GM18951 (cell line): ENCODE measurements at regions not wholly inside any gene's neighbourhood (a gene's known extent, or its start where the extent isn't known, plus 50 kb on each side); places are given as distances from the start of the nearest gene placed in this dataset.
"Not testable (repeated sequence)": the region's sequence is repeated elsewhere in the genome, so short reads cannot be mapped to it uniquely, and the experiment has no call there.

Source experiments
- POLR2A ChIP-seq: IDR thresholded peaks from 4 replicates; pipeline ENCODE4 v1.6.1; 2011; ENCODE audit warnings: mild to moderate bottlenecking; ENCODE audit not compliant: insufficient read length, insufficient read depth; ENCODE audit errors: extremely low read depth
- in situ Hi-C: fragments of 300-500 bp; cut with MboI; formaldehyde crosslinking; loops from one replicate; pipeline ENCODE4 v1.12.0; 2022; ENCODE audit warnings: low sequenced_read_pairs, mixed read lengths, inconsistent platforms; ENCODE audit not compliant: unreplicated experiment

DNA sequence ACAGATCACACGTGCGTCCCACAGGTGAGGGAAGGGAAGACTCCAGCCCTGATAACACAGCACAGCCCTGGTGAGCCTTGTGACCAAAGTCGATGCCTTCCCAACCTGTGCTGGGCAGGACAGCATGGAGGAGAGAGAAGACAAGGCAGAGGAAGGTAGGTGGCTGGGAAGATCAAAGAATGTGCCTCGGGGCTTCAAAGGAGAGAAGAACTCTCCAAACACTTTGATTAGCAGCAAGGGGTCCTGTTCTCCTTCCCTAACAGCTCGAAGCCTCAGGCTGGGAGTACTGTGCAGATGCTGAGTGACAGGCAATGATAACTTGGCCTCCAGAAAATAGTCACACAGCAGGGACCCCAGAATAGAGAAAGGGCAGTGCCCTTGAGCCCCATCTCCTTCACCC is 288.5 kb downstream of the TCERG1L start:
- in situ Hi-C loops, result no loop called here

DNA sequence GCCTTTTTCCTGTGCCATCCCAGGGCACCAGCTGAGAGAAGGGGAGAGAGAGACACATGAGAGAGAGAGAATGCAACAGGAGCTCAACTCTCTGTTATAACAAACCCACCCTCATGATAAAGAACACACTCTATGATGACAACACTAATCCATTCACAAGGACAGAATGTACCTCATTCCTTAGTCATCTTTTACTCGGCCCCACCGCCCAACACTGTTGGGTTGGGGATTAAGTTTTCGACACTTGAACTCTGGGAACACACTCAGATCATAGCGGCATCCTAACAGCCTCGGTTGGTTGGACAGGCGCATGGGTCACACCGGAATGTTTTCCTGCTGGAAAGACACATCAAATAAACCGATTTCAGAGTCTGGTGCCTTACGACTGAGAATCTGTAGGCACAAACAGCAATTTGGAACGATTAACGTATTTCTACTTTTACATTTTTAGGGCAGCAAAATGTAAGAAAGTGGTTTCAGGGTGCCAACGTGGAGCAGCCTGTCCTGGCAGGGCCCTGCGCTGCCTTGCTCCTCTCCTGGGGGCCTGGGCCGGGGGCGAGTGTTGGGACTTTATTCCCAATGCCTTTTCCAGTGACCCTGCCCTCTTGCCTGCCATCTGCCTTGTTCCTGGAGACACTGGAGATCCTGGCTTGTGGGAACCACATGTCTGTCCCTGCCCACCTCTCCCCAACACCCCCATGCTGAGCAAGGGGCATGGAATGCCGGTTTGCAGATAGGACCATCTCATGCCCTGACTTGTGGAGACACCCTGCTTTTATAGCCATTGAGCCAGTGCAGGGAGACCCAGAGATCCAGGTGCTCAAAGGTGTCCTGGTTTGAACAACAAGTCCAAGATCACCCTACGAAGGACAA is 287.0 kb downstream of the TCERG1L start:
- in situ Hi-C loops, result no loop called here
- TF ChIP-seq POLR2A, result no peak

More for the DNA sequence above, 288.5 kb downstream of the TCERG1L start:
- TF ChIP-seq POLR2A, result no peak

DNA sequence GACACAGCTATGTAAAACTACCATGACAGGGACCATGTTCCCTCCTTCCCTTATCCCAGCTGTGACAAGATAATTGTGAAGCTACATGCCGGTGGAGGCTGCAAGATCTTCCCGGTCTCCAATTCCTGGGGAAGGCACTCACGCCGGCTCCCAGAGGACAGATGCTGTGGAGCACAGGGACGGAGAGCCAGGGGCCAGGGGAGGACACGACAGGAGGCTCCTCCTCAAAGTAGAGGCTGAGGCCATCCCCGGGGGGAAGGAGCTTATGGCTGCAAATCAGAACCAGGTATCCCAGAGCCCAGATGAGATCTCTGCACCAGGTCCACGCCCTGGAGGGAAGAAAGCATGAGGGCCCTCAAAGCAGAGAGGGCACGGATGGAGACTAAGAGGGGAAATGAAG is 286.2 kb downstream of the TCERG1L start:
- in situ Hi-C loops, result no loop called here
- no peak for TF ChIP-seq POLR2A

DNA sequence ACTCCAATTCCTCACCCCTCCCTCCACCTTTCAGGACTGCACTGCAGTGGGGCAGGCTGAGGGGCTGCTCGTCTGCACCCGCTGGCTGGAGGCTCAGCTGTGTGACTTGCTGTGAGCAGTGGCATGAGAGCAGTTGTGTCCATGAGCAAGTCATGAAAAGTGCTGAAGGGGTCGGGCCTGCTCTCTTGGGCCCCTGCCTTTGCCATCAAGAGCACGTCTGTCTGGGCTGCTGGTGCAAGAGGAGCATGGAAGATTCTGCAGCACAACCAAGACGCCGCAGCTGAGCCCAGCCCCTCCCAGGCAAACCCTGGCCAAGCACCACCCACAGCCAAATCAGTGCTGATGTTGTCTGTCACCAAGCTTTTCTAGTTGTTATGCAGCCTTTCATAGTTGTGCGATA is 284.3 kb downstream of the TCERG1L start:
- no peak for TF ChIP-seq POLR2A
- in situ Hi-C loops, result no loop called here

DNA sequence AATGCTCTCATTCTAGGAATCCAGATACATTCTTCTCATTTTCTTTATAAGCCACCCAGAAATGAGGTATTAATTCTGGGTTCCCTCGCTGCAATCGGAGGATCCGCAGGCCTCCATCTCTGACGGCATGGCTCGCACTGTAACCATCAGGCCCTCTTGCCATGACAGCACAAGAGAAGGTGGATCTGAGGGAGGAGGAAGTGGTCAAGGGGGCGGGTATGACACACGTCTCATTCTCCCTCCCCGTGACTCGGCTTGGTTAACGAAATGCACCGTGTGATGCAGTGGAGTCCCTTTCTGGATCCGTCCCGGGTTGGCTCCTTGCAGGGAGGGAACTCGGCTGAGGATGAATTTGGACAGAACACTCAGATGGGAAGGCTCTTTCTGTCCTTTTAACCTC is 280.2 kb downstream of the TCERG1L start:
- in situ Hi-C loops, result no loop called here
- TF ChIP-seq POLR2A, result no peak

DNA sequence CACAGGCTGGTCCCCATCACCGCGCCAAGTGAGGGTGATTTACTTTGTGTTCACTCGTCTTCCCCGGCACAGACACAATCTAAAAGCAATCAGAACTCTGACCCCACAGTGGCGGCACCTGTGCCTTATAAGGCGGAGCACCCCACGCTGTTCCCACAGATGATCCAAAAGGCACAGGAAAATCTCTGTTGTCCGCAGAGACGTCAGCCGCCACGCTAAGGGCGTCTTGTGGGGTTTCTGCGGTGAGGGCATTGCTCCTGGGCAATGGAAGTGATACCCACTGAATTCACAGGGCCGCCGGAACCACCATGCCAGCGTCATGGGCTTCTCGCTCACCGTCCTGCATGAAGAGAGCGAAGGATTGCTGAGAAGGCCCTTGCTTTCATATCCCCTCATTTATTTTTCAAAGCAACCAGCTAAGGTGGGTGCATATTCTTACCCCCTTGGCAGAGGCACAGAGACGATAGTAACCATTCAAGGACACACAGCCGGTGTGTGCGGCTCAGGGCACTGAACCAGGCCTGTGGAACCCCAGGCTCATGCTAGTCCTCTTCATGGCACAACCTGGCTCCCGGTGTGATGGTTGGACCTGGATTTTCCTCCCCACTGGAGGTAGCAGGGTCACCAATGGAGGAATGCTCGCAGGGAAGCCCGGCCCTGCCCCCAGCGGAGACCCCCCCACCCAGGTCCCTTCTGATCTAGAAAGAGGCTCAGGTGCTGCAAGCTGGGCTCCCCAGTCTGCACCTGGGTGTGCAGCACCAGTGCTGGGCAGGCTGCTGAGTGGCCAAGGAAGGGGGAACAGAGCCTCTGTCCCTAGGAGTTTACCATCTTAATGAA is 279.0 kb downstream of the TCERG1L start:
- TF ChIP-seq POLR2A, result no peak
- in situ Hi-C loops, result no loop called here

DNA sequence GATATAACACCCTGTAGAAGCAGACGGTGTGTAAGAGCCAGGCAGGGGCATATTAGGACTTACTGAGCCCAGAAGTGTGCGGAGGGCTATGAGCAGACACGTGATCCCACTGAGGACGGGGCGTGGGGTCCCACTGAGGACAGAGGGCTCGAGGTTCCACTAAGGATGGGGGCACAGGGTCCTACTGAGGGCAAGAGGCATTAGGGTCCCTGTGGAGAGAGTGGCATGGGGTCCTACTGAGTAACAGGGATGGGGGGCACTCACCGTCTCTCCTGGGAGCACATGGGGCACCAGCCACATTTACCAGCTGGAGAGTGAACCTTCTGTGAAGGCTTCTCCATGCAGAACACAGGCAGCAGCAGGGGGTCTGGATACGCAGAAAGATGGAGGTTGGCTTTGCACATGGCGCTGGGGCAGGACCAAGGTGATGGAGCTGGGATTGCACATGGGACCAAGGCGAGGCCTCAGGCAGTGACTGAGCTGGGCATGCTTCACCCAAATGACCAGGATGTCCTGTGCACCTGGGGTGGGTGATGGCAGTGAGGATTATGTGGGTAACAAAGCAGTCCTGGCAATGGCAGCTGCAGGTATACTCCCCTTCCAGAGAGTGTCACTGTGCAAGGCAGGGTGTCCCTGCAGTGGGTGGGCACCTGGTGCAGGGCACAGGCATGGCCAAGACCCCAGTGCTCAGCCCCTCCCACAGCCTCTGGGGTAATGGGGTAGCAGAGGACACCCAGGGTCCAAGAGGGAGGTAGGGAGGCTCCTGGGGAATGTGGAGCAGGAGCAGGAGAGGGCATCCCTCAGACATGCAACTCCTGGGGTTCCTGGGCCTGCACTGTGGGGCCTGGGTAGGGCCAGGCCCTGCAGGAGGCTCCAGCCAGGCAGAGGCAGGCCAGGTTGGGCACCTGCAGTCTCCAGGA is 278.1 kb downstream of the TCERG1L start:
- TF ChIP-seq POLR2A, result no peak
- in situ Hi-C loops, result no loop called here

DNA sequence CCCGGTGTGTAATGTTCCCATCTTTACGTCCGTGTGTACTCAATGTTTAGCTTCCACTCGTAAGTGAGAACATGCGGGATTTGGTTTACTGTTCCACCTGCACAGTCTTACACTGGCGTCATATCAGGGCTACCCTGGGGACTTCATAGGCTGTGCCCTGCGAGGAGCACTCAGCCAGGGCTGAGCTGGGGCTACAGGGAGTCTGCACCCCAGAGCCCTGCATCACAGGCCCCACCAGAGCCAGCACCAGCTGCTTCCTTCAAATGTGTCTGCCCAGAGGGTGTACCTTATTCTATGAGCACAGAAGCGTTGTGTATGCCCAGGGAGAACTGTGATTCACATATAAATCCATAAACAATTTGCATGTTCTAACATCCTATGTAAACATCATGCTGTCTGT is 277.1 kb downstream of the TCERG1L start:
- TF ChIP-seq POLR2A, result no peak
- in situ Hi-C loops, result no loop called here

DNA sequence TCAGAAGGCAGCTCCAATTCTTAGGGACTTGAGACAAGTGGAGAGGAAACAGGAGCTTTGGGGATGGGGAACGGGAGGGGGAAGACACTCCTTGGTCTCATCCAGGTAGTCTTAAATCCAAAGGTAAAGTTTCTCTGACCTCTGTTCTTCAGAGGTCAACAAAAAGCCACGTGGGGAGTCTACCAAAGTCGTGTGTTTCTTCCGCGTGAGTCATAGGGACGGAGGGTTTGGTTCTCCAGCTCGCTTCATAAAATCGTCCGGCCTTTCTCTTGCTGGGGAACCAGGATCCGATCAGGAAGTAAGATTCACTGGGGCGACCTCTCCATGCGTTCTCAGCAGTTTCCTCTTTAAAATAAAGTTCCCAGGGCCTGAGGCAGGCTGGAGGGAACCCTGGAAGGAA is 275.7 kb downstream of the TCERG1L start:
- in situ Hi-C loops, result no loop called here

DNA sequence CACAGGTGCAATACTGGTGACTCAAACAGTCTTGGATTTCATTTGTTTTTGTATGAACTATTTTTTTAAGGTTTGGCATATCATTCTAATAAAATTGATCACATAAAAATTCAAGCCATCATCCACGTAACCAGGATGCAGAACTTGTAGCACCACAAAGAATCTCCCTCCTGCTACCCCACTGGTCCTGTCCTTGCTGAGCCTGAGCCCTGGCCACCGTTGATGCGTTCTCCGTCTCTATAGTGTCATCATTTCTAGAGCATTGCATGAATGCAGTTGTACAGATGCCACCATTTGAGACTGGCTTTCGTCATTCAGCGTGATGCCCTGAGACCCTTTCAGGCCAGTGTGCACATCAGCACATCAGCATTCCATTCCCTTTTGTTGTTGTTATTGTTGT is 273.5 kb downstream of the TCERG1L start:
- no peak for TF ChIP-seq POLR2A
- in situ Hi-C loops, result no loop called here

More for the DNA sequence above, 275.7 kb downstream of the TCERG1L start:
- no peak for TF ChIP-seq POLR2A

DNA sequence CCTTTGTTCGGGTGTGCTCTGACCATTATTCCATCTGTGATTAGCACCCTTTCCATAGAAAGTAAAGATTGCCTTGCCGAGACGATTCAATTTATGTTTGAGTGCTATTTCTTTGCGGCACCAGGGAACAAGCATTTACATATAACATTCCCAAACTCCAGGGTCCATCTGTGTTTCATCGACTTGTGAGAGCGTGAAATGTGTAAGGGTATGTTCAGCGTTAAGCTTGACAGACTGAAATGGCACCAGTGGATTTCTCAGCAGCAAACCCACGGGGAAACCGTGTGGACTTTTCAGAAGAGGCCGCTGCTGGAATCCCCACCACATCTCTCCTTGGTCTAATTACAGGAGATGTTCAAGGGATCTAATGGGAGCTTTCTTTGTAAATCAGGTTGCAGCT is 270.5 kb downstream of the TCERG1L start:
- in situ Hi-C loops, result no loop called here
- no peak for TF ChIP-seq POLR2A

DNA sequence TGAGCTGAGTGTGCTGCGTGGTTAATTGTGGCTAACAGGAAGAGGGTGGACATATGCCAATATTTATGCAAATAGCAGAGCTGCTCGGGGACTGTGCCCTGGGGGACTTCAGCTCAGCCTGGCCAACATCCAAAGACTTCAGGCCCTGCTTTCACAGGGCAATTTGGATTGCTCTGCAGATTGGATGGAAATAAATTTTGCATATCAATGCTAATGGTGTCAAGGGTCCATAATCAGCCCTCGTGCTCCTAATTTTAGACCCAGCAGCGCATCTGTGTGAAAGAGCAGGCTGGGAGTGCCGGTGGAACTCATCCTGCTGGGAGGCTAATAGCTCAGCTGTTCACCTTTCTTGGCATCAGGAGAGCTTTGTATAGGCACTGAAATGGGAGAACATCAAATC is 270.1 kb downstream of the TCERG1L start:
- TF ChIP-seq POLR2A, result no peak

DNA sequence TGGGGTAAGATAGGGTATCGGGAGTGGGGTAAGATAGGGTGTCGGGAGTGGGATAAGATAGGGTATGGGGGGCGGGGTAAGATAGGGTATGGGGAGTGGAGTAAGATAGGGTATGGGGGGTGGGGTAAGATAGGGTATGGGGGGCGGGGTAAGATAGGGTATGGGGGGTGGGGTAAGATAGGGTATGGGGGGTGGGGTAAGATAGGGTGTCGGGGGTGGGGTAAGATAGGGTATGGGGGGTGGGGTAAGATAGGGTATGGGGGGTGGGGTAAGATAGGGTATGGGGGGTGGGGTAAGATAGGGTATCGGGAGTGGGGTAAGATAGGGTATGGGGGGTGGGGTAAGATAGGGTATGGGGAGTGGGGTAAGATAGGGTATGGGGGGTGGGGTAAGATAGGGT is 269.5 kb downstream of the TCERG1L start:
- in situ Hi-C loops, result not testable (repeated sequence)

More for the DNA sequence above, 270.1 kb downstream of the TCERG1L start:
- in situ Hi-C loops, result no loop called here
